Liver (tissue), 8 donors: ENCODE measurements at regions not wholly inside any gene's neighbourhood (a gene's known extent, or its start where the extent isn't known, plus 50 kb on each side); places are given as distances from the start of the nearest gene placed in this dataset.

Experiments
- DNase-seq: peaks from one replicate; pipeline ENCODE4 v3.0.0-alpha.2; 2017; ENCODE audit warnings: low spot score
- H3K27ac ChIP-seq, 2 donors: one replicate each; pipeline ENCODE4 v1.7.0; 2013; ENCODE audit warnings: inconsistent platforms in 2 of 2, low read length in 2 of 2, control low read depth in 1 of 2, low read depth in 1 of 2, mild to moderate bottlenecking in 1 of 2
- H3K27me3 ChIP-seq, 4 donors: one replicate each; pipeline versions ENCODE4 v1.6.1 to v1.7.0; 2013; ENCODE audit warnings: low read length in 3 of 4, inconsistent platforms in 1 of 4, mild to moderate bottlenecking in 1 of 4, moderate library complexity in 1 of 4; ENCODE audit not compliant: control insufficient read depth in 4 of 4, insufficient read depth in 4 of 4
- H3K36me3 ChIP-seq, 4 donors: one replicate each; pipeline versions ENCODE4 v1.6.1 to v1.7.0; 2013; ENCODE audit warnings: low read length in 3 of 4, mild to moderate bottlenecking in 3 of 4, low read depth in 1 of 4, moderate library complexity in 1 of 4; ENCODE audit not compliant: control insufficient read depth in 4 of 4, insufficient read depth in 3 of 4
- H3K4me1 ChIP-seq, 4 donors: one replicate each; pipeline versions ENCODE4 v1.6.1 to v1.7.0; 2013; ENCODE audit warnings: low read length in 3 of 4, mild to moderate bottlenecking in 3 of 4, moderate library complexity in 1 of 4; ENCODE audit not compliant: control insufficient read depth in 4 of 4, insufficient read depth in 4 of 4
- H3K4me3 ChIP-seq, 3 donors: one replicate each; pipeline versions ENCODE4 v1.6.1 to v1.7.0; 2013; ENCODE audit warnings: low read length in 3 of 3, control low read depth in 1 of 3, low read depth in 1 of 3, mild to moderate bottlenecking in 1 of 3
- H3K9ac ChIP-seq, 2 donors: one replicate each; pipeline ENCODE4 v1.7.0; 2013; ENCODE audit warnings: low read length in 2 of 2, mild to moderate bottlenecking in 2 of 2, moderate library complexity in 2 of 2, control low read depth in 1 of 2, low read depth in 1 of 2
- H3K9me3 ChIP-seq, 4 donors: one replicate each; pipeline versions ENCODE4 v1.6.1 to v1.7.0; 2013; ENCODE audit warnings: low read length in 3 of 4; ENCODE audit not compliant: control insufficient read depth in 4 of 4
- FOXA1 ChIP-seq: IDR thresholded peaks from 2 replicates; pipeline ENCODE4 v1.6.1; 2016; ENCODE audit warnings: antibody characterized with exemption
- GABPA ChIP-seq, 2 donors: IDR thresholded peaks in 1 of 2; conservative IDR thresholded peaks in 1 of 2; 2 replicates each; pipeline ENCODE4 v1.6.1; 2016; ENCODE audit warnings: antibody characterized with exemption in 2 of 2, mild to moderate bottlenecking in 1 of 2, moderate library complexity in 1 of 2
- HNF4A ChIP-seq, 2 donors: conservative IDR thresholded peaks; 2 replicates each; pipeline ENCODE4 v1.6.1; 2016; ENCODE audit warnings: antibody characterized with exemption in 2 of 2, mild to moderate bottlenecking in 2 of 2
- HNF4G ChIP-seq: IDR thresholded peaks from 2 replicates; pipeline ENCODE4 v1.6.1; 2016; ENCODE audit warnings: antibody characterized with exemption
- JUND ChIP-seq, 2 donors: IDR thresholded peaks; 2 replicates each; pipeline ENCODE4 v1.6.1; 2016; ENCODE audit warnings: antibody characterized with exemption in 2 of 2
- NR2F2 ChIP-seq: IDR thresholded peaks from 2 replicates; pipeline ENCODE4 v1.6.1; 2016; ENCODE audit warnings: antibody characterized with exemption
- RAD21 ChIP-seq, 2 donors: IDR thresholded peaks; 2 replicates each; pipeline ENCODE4 v1.6.1; 2016; ENCODE audit warnings: antibody characterized with exemption in 2 of 2, mild to moderate bottlenecking in 2 of 2
- RXRA ChIP-seq, 2 donors: IDR thresholded peaks; 2 replicates each; pipeline ENCODE4 v1.6.1; 2017 to 2018; ENCODE audit warnings: antibody characterized with exemption in 2 of 2, mild to moderate bottlenecking in 1 of 2
- TAF1 ChIP-seq: conservative IDR thresholded peaks from 2 replicates; pipeline ENCODE4 v1.6.1; 2016; ENCODE audit warnings: antibody characterized with exemption, mild to moderate bottlenecking
- YY1 ChIP-seq: IDR thresholded peaks from 2 replicates; pipeline ENCODE4 v1.6.1; 2016; ENCODE audit warnings: antibody characterized with exemption, mild to moderate bottlenecking
- WGBS: extraction: QIAGEN DNeasy Blood & Tissue Kit; methylation state at CpG from one replicate; pipeline ENCODE4 v1.1.7; 2013; 5-methylcytosine and 5-hydroxymethylcytosine counted together
- TF ChIP-seq, protein P1 (sequence below): IDR thresholded peaks from 2 replicates; pipeline ENCODE4 v1.6.1; 2016; ENCODE audit warnings: antibody characterized with exemption
- TF ChIP-seq, protein P2 (sequence below): IDR thresholded peaks from 2 replicates; pipeline ENCODE4 v1.6.1; 2016; ENCODE audit warnings: antibody characterized with exemption
- TF ChIP-seq, protein P3 (sequence below): IDR thresholded peaks from 2 replicates; pipeline ENCODE4 v1.6.1; 2016; ENCODE audit warnings: antibody characterized with exemption
- TF ChIP-seq, protein P4 (sequence below): fragments of 150-350 bp; IDR thresholded peaks from 2 replicates; pipeline ENCODE4 v1.5.1; 2017; ENCODE audit warnings: improper control_type of control experiment, low read depth, low read length; ENCODE audit not compliant: missing input control
- donor health status: healthy.
- donor health status: healthy.
- donor health status: healthy.
- donor health status: healthy.
- donor health status: healthy.

DNA sequence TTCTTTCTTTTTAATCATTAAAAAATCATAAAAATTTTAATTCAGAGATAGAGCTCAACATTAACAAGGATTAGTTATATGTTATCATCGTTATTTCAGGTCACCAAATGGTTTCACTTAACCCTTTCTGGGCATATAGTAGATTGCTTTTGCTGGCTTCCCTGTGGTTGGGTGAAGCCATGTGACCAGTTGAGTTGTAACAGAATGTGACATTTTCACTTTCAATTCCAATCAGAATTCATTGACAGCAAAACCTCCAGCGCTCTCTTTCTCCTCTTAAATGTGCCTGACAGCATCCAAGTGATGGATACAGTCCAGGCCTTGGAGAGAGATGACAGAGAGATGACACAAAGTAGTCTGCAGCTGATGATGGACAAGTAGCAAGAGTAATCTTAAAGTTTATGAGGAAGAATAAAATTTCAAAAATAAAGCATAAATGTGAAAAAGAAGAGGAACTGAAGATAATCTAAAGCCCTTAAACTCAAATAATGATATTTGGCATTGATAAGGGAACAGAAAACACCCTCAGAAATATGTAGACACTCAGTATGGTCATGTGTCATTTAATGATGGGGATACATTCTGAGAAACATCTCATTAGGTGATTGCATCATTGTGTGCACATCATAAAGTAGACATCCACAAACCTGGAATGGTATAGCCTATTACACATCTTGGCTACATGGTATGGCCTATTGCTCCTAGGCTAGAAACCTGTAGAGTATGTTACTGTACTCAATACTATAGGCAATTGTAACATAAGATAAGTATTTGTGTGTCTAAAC is 92.3 kb upstream of the QRFPR start:
- Histone ChIP-seq H3K4me3 (no peak overlapping the region), H3K27me3 (no peaks in the 10 kb centered on the region), H3K9me3 (no peaks in the 10 kb centered on the region), H3K36me3 (no peaks in the 10 kb centered on the region), H3K27ac (no peak overlapping the region), H3K9ac (no peak overlapping the region), H3K4me1 (no peaks in the 10 kb centered on the region)
- 47% methylated on average over 2 of the region's 2 CpGs for WGBS
- no peak for TF ChIP-seq RAD21 (IDR thresholded peaks at IDR 0.05)
- TF ChIP-seq GABPA (IDR thresholded peaks at IDR 0.05 in 1 of 2, conservative IDR thresholded peaks at IDR 0.05 in 1 of 2): no peak
- no peak for DNase-seq

DNA sequence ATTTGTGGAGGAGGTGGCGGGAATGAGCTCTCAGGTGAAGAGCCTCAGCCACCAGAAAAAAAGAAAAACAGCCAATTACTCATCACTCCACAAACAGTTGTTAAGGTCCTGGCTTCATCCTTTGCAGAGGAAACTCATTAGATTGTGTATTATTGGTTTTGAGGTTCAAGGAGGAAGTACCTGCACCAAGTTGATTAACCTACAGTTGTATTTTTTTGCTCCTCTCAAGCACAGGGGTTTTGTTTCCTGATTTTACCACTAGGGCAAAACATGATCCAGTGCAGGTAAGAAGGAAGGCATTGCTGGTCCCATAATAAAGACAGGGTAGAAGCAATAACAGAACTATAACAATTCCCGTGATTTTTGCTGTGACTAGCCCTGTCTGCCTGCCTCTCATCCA is 84.0 kb upstream of the QRFPR start:
- Histone ChIP-seq H3K4me3 (no peak overlapping the region), H3K9me3 (no peaks in the 10 kb centered on the region), H3K27me3 (peaks cover 0 to 3% (median 0%) of the 10 kb centered on the region in 4 donors), H3K4me1 (no peaks in the 10 kb centered on the region), H3K36me3 (no peaks in the 10 kb centered on the region), H3K27ac (no peak overlapping the region), H3K9ac (no peak overlapping the region)
- TF ChIP-seq JUND (IDR thresholded peaks at IDR 0.05): no peak
- TF ChIP-seq HNF4A (conservative IDR thresholded peaks at IDR 0.05): no peak
- TF ChIP-seq HNF4G: no peak
- TF ChIP-seq, protein P1, sequence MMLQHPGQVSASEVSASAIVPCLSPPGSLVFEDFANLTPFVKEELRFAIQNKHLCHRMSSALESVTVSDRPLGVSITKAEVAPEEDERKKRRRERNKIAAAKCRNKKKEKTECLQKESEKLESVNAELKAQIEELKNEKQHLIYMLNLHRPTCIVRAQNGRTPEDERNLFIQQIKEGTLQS: no peak
- TF ChIP-seq FOXA1: no peak
- no peak for TF ChIP-seq TAF1
- TF ChIP-seq, protein P2, sequence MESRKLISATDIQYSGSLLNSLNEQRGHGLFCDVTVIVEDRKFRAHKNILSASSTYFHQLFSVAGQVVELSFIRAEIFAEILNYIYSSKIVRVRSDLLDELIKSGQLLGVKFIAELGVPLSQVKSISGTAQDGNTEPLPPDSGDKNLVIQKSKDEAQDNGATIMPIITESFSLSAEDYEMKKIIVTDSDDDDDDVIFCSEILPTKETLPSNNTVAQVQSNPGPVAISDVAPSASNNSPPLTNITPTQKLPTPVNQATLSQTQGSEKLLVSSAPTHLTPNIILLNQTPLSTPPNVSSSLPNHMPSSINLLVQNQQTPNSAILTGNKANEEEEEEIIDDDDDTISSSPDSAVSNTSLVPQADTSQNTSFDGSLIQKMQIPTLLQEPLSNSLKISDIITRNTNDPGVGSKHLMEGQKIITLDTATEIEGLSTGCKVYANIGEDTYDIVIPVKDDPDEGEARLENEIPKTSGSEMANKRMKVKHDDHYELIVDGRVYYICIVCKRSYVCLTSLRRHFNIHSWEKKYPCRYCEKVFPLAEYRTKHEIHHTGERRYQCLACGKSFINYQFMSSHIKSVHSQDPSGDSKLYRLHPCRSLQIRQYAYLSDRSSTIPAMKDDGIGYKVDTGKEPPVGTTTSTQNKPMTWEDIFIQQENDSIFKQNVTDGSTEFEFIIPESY: no peak
- no peak for TF ChIP-seq NR2F2
- TF ChIP-seq, protein P3, sequence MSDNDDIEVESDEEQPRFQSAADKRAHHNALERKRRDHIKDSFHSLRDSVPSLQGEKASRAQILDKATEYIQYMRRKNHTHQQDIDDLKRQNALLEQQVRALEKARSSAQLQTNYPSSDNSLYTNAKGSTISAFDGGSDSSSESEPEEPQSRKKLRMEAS: no peak
- TF ChIP-seq, protein P4, sequence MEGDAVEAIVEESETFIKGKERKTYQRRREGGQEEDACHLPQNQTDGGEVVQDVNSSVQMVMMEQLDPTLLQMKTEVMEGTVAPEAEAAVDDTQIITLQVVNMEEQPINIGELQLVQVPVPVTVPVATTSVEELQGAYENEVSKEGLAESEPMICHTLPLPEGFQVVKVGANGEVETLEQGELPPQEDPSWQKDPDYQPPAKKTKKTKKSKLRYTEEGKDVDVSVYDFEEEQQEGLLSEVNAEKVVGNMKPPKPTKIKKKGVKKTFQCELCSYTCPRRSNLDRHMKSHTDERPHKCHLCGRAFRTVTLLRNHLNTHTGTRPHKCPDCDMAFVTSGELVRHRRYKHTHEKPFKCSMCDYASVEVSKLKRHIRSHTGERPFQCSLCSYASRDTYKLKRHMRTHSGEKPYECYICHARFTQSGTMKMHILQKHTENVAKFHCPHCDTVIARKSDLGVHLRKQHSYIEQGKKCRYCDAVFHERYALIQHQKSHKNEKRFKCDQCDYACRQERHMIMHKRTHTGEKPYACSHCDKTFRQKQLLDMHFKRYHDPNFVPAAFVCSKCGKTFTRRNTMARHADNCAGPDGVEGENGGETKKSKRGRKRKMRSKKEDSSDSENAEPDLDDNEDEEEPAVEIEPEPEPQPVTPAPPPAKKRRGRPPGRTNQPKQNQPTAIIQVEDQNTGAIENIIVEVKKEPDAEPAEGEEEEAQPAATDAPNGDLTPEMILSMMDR: no peak
- no peak for DNase-seq
- 61% methylated on average over 2 of the region's 2 CpGs for WGBS

DNA sequence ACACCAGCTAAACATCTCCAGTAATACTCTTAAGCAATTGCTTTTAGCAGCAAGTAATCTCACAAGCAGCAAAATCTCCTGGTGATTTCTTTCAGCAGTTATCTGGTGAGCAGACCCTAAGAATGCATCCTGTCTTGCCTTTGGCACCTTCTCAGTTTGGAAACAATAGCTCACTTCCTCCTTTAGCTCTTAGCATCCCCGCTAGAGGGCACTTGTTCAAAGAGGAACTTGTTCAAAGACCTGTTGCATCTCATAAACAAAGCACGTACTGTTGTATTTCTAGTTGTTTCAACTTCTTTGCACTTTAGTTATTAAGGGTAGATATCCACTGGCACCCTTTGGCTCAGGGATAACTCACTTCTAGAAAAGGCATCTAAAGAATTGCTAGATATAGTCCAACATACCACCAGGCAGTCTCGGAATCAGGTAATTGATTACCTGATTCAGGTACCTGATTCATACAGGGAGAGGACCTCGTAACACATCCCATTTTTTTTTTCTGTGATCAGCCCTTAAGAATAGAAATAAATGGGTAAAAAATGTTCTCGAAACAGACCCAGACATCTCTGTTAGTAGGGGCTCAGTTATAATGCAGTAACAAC is 81.9 kb upstream of the QRFPR start:
- no peaks in the 10 kb centered on the region for H3K9me3 ChIP-seq
- WGBS: 37% methylated on average over 5 of the region's 5 CpGs

More for the DNA sequence above, 81.9 kb upstream of the QRFPR start:
- H3K27ac ChIP-seq: no peak overlapping the region
- H3K27me3 ChIP-seq: peaks cover 0 to 3% (median 0%) of the 10 kb centered on the region in 4 donors
- TF ChIP-seq, protein P4: peak; percentile 45
- TF ChIP-seq, protein P3: no peak
- TF ChIP-seq RAD21 (IDR thresholded peaks at IDR 0.05) (peak; percentile 62 to 76), FOXA1 (no peak), RXRA (IDR thresholded peaks at IDR 0.05) (no peak), YY1 (no peak), NR2F2 (no peak)
- H3K4me3 ChIP-seq: no peak overlapping the region
- H3K36me3 ChIP-seq: no peaks in the 10 kb centered on the region
- no peaks in the 10 kb centered on the region for H3K4me1 ChIP-seq
- DNase-seq: no peak
- no peak overlapping the region for H3K9ac ChIP-seq
